ENCODE measurements at regions not wholly inside any gene's neighbourhood (a gene's known extent, or its start where the extent isn't known, plus 50 kb on each side); places are given as distances from the start of the nearest gene placed in this dataset.

DNA sequence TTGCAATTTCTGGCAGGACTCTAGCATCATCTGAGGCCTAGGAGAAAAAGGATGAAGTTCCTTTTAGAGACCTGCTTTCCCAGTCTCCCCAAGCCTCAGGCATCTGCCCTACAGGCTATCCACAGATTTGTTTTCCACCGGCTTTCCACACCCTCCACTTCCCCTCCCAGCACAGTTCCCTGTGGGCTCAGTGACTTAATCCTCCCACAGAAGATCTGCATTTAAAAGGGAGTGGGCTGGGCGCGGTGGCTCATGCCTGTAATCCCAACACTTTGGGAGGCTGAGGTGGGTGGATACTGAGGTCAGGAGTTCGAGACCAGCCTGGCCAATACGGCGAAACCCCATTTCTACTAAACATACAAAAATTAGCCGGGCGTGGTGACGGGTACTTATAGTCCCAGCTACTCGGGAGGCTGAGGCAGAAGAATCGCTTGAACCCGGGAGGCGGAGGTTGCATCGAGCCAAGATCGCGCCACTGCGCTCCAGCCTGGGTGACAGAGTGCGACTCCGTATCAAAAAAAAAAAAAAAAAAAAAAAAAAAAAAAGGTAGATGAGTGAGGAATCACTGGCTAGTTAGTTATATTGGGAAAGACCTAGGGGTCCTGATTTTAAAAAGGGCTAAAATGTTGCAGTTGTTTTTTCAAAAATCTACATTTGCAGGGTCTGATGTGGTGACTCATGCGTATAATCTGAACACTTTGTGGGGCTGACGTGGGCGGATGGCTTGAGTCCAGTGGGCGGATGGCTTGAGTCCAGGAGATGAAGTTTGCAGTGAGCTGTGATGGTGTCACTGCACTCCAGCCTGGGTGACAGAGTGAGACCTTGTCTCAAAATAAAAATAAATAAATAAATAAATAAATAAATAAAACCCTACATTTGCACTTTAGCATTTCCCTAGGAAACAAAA is 119.5 kb downstream of the BAMBI start:
- TF ChIP-seq, protein P1, sequence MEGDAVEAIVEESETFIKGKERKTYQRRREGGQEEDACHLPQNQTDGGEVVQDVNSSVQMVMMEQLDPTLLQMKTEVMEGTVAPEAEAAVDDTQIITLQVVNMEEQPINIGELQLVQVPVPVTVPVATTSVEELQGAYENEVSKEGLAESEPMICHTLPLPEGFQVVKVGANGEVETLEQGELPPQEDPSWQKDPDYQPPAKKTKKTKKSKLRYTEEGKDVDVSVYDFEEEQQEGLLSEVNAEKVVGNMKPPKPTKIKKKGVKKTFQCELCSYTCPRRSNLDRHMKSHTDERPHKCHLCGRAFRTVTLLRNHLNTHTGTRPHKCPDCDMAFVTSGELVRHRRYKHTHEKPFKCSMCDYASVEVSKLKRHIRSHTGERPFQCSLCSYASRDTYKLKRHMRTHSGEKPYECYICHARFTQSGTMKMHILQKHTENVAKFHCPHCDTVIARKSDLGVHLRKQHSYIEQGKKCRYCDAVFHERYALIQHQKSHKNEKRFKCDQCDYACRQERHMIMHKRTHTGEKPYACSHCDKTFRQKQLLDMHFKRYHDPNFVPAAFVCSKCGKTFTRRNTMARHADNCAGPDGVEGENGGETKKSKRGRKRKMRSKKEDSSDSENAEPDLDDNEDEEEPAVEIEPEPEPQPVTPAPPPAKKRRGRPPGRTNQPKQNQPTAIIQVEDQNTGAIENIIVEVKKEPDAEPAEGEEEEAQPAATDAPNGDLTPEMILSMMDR (conservative IDR thresholded peaks at IDR 0.05; ENCODE audit: low read depth, low read length): no peak
- no peak for TF ChIP-seq EZH2 (IDR thresholded peaks at IDR 0.05; ENCODE audit: borderline replicate concordance, low read depth, low read length, poor library complexity, severe bottlenecking)

Data from A673 (cell line).